ENCODE measurements at regions not wholly inside any gene's neighbourhood (a gene's known extent, or its start where the extent isn't known, plus 50 kb on each side); places are given as distances from the start of the nearest gene placed in this dataset.

DNA sequence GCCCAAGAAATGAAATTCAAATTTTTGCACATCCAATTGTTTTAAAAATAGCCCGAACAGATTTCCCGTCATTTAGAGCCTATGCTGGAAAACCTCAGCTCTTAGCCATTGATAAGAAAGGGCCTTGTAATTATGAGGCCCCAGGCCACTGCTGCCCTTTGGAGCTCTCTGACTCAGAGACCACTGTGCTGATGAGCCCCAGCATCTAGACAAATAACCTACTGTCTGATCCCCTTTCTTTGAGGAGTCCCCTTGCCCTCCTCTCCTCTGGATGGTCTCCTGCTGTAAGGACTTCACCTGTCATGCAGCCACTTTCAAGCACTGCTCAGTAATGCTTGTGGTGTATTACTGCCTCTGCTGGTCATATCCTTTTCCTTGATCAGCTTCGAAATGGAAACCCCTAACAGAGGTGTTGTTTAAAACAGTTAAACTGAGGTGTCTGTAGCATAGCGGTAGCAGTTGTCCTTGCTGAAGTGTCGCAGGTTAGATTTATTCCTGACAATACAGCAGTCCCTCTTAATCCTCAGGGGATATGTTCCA is 159.9 kb upstream of the SRRM4 start:
- no peak for TF ChIP-seq POLR2A (IDR thresholded peaks at IDR 0.05)
- TF ChIP-seq, protein P1, sequence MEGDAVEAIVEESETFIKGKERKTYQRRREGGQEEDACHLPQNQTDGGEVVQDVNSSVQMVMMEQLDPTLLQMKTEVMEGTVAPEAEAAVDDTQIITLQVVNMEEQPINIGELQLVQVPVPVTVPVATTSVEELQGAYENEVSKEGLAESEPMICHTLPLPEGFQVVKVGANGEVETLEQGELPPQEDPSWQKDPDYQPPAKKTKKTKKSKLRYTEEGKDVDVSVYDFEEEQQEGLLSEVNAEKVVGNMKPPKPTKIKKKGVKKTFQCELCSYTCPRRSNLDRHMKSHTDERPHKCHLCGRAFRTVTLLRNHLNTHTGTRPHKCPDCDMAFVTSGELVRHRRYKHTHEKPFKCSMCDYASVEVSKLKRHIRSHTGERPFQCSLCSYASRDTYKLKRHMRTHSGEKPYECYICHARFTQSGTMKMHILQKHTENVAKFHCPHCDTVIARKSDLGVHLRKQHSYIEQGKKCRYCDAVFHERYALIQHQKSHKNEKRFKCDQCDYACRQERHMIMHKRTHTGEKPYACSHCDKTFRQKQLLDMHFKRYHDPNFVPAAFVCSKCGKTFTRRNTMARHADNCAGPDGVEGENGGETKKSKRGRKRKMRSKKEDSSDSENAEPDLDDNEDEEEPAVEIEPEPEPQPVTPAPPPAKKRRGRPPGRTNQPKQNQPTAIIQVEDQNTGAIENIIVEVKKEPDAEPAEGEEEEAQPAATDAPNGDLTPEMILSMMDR (IDR thresholded peaks at IDR 0.05) = no peak
- H3K4me1 ChIP-seq = no peaks in the 10 kb centered on the region
- WGBS, 2 donors = 74 to 78% methylated on average over 5 of the region's 5 CpGs
- no peaks in the 10 kb centered on the region for H3K9me3 ChIP-seq
- DNase-seq = no peak
- intact Hi-C loops (cut with DNase I; ENCODE audit: low total_unique reads) = no loop called here
- no peak overlapping the region for H3K4me3 ChIP-seq
- no peaks in the 10 kb centered on the region for H3K27me3 ChIP-seq
- H3K27ac ChIP-seq = no peak overlapping the region
- H3K36me3 ChIP-seq (ENCODE audit: low read depth, missing control alignments) = no peaks in the 10 kb centered on the region

DNA sequence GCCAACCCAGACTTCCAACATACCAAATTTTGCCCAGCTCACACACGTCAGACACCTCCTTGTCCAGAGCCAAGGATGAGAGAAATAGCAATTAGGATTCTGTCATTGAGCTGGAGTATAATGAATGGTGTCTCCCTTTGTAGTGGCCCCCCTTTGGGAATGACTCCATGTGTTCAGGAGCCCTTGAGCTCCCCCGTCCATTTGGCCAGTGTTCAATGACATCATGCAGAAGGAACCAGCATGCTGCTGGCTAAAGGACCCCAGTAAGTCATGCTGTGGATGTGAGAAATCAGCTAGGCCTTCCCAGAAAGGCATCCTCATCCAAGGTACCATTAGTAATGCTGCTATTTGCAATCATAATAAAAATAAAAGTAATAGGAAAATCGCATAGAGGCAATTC is 158.8 kb upstream of the SRRM4 start:
- Histone ChIP-seq H3K4me1 (no peaks in the 10 kb centered on the region), H3K9me3 (no peaks in the 10 kb centered on the region), H3K27ac (no peak overlapping the region), H3K27me3 (no peaks in the 10 kb centered on the region), H3K4me3 (no peak overlapping the region), H3K36me3 (ENCODE audit: low read depth, missing control alignments) (no peaks in the 10 kb centered on the region)
- WGBS, 2 donors = 59 to 83% methylated on average over 2 to 3 of the region's 3 CpGs
- TF ChIP-seq POLR2A (IDR thresholded peaks at IDR 0.05) = no peak
- TF ChIP-seq, protein P1 (IDR thresholded peaks at IDR 0.05) = no peak
- no peak for DNase-seq
- intact Hi-C loops (cut with DNase I; ENCODE audit: low total_unique reads) = no loop called here

DNA sequence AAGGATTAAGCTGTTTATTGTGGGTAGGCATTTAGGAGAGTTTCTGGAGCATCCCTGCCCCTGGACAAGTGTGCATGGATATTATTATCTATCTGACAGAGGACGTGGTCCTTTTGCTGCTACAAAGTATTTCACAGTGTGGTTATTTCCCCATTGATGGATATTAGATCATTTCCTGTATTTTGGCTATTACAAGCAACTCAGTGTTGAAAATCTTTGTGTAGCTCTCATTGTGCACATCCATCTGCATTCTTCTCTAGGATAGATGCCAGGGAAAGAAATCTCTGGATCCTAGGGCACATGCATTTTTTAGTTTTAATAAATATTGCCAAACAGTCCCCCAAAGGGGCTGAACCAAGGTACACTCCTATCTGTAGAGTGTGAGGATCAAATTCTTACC is 154.3 kb upstream of the SRRM4 start:
- intact Hi-C loops (cut with DNase I; ENCODE audit: low total_unique reads) = no loop called here
- Histone ChIP-seq H3K27me3 (no peaks in the 10 kb centered on the region), H3K4me3 (no peak overlapping the region), H3K36me3 (ENCODE audit: low read depth, missing control alignments) (no peaks in the 10 kb centered on the region), H3K9me3 (no peaks in the 10 kb centered on the region), H3K27ac (no peak overlapping the region), H3K4me1 (no peaks in the 10 kb centered on the region)
- TF ChIP-seq, protein P1 (IDR thresholded peaks at IDR 0.05) = no peak
- no peak for TF ChIP-seq POLR2A (IDR thresholded peaks at IDR 0.05)
- WGBS, 2 donors = 45 to 56% methylated on average over 1 of the region's 1 CpG
- DNase-seq = no peak

DNA sequence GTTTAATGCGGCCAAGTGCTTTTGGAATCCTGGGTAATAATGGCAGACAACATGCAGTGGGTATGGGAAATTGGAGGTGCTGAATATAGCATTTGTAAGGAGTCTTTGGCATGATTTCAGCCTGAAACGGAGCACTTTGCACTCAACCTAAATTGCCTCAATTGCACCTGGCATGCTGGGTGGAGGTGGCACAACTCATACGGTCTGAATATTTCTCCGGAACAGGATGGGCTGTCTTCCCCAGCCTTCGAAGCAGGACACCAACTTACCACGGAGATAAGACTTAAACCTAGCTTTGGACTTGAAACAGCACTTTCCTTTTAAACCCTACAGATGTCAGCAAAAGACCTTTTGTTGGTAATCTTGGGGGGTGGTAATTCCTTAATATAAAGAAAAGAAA is 153.7 kb upstream of the SRRM4 start:
- Histone ChIP-seq H3K4me3 (no peak overlapping the region), H3K9me3 (no peaks in the 10 kb centered on the region), H3K36me3 (ENCODE audit: low read depth, missing control alignments) (no peaks in the 10 kb centered on the region), H3K27ac (no peak overlapping the region), H3K27me3 (no peaks in the 10 kb centered on the region), H3K4me1 (no peaks in the 10 kb centered on the region)
- 70 to 77% methylated on average over 6 of the region's 6 CpGs for WGBS, 2 donors
- TF ChIP-seq POLR2A (IDR thresholded peaks at IDR 0.05) = no peak
- TF ChIP-seq, protein P1 (IDR thresholded peaks at IDR 0.05) = no peak
- no peak for DNase-seq
- intact Hi-C loops (cut with DNase I; ENCODE audit: low total_unique reads) = no loop called here

DNA sequence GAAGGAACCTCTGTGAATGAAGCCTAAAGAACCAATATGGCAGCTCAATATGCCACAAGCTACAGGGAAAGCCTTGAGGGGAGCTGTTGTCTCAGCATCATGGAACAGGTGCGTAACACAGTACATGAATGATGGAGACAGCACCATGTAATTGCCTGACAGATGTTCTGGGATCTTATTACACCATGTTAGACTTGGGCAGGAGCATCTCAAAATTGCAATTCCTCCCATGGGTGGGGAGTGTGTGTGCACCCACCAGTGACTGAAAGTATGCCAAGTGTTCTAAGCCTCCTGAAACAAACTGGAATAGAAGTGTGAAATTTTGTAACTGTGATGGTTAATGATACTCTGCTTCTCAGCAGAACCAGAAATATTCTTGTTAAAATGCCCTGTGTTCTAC is 151.0 kb upstream of the SRRM4 start:
- Histone ChIP-seq H3K4me3 (no peak overlapping the region), H3K36me3 (ENCODE audit: low read depth, missing control alignments) (no peaks in the 10 kb centered on the region), H3K4me1 (no peaks in the 10 kb centered on the region), H3K27me3 (no peaks in the 10 kb centered on the region), H3K27ac (no peak overlapping the region), H3K9me3 (no peaks in the 10 kb centered on the region)
- intact Hi-C loops (cut with DNase I; ENCODE audit: low total_unique reads) = no loop called here
- WGBS, 2 donors = 56 to 96% methylated on average over 1 of the region's 1 CpG
- no peak for DNase-seq
- no peak for TF ChIP-seq POLR2A (IDR thresholded peaks at IDR 0.05)
- TF ChIP-seq, protein P1 (IDR thresholded peaks at IDR 0.05) = no peak
